Thyroid gland (tissue), 4 donors: ENCODE measurements at regions not wholly inside any gene's neighbourhood (a gene's known extent, or its start where the extent isn't known, plus 50 kb on each side); places are given as distances from the start of the nearest gene placed in this dataset.
"Not testable (repeated sequence)": the region's sequence is repeated elsewhere in the genome, so short reads cannot be mapped to it uniquely, and the experiment has no call there.

Experiments
- DNase-seq, 2 donors: peaks; one replicate each; pipeline ENCODE4 v3.0.0-alpha.2; 2019
- H3K27ac ChIP-seq, 3 donors: fragments of 200-600 bp; sonication (generic); 1 replicate in 2 of 3; 2 replicates in 1 of 3; pipeline ENCODE4 v1.5.1; 2016 to 2019; ENCODE audit warnings: mild to moderate bottlenecking in 1 of 3, moderate library complexity in 1 of 3
- H3K27me3 ChIP-seq: fragments of 200-600 bp; sonication (generic); one replicate; pipeline ENCODE4 v1.5.1; 2019
- H3K36me3 ChIP-seq, 2 donors: fragments of 200-600 bp; sonication (generic); one replicate each; pipeline ENCODE4 v1.5.1; 2016 to 2019
- H3K4me1 ChIP-seq, 2 donors: fragments of 200-600 bp; sonication (generic); one replicate each; pipeline ENCODE4 v1.5.1; 2017 to 2019
- H3K4me3 ChIP-seq, 3 donors: fragments of 200-600 bp; sonication (generic); replicated peaks in 1 of 3; 1 replicate in 2 of 3; 2 replicates in 1 of 3; pipeline ENCODE4 v1.5.1; 2016; ENCODE audit warnings: mild to moderate bottlenecking in 1 of 3
- H3K9me3 ChIP-seq: fragments of 200-600 bp; sonication (generic); one replicate; pipeline ENCODE4 v1.5.1; 2017
- CTCF ChIP-seq, 6 experiments: fragments of 200-600 bp in 3 of 6; fragments of 450-650 bp in 3 of 6; sonication (generic) in 3 of 6; IDR thresholded peaks; one replicate each; pipeline ENCODE4 v1.5.1; 2016 to 2019; ENCODE audit warnings: antibody characterized with exemption in 6 of 6, mild to moderate bottlenecking in 2 of 6, inconsistent platforms in 1 of 6, moderate library complexity in 1 of 6
- POLR2A ChIP-seq, 2 donors: fragments of 450-650 bp; IDR thresholded peaks; one replicate each; pipeline ENCODE4 v1.6.1; 2017; ENCODE audit warnings: antibody characterized with exemption in 2 of 2, mild to moderate bottlenecking in 2 of 2, moderate library complexity in 1 of 2
- WGBS, 2 donors: methylation state at CpG; one replicate each; pipeline ENCODE4 v1.1.5; 2017; 5-methylcytosine and 5-hydroxymethylcytosine counted together
- intact Hi-C: fragments of 100-400 bp; cut with DNase I; formaldehyde crosslinking; loops from one replicate; pipeline ENCODE4 v1.15.1; 2023

DNA sequence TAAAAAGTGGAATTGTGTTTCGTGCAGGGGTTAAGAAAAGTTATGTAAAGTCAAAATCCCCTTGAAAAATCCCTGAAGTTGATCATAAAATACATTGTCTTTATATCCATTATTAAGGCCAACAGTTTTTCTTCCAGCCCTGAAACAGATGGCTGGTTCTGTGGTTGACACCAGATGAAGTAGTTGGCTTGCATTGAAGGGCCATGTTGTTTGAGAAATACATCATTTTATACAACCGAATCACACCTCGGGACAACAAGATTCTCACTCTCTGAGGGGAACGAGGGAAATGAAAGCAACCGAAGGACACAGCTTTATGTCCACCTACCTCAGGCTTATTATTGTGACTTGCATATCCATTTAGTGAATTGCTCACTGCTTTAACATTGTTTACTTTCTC lies 126.0 kb upstream of the MITF start:
- H3K4me1 ChIP-seq: peaks cover 17 to 27% of the 10 kb centered on the region in 2 donors
- WGBS, 2 donors: 50 to 54% methylated on average over 5 of the region's 5 CpGs
- intact Hi-C loops: no loop called here
- no peaks in the 10 kb centered on the region for H3K27me3 ChIP-seq
- H3K27ac ChIP-seq: peak overlapping the region; percentile 13 to 47 (median 33)
- no peaks in the 10 kb centered on the region for H3K36me3 ChIP-seq
- TF ChIP-seq POLR2A (IDR thresholded peaks at IDR 0.05) (no peak), CTCF (IDR thresholded peaks at IDR 0.05) (no peak)
- DNase-seq: no peak
- H3K9me3 ChIP-seq: no peaks in the 10 kb centered on the region
- no peak overlapping the region for H3K4me3 ChIP-seq

DNA sequence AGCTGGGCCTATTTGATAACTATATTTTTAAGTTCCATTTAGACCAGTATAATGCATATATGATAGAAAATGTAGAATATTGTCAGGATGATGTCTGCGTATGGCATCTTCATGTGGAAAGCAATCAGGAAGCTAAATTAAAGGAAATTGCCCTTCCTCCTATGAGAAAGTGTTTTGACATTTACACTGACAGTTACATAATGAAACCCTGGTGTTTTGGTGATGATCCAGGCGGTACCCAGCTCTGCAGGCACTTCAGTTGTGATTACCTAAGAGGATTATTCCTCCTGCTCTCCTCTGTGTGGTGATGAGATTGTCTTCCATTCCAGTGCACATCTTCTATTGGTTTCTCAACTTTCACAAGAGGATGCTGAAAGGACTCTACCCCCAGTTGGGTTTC lies 126.5 kb upstream of the MITF start:
- DNase-seq: no peak
- intact Hi-C loops: no loop called here
- no peaks in the 10 kb centered on the region for H3K36me3 ChIP-seq
- H3K27me3 ChIP-seq: no peaks in the 10 kb centered on the region
- 68 to 74% methylated on average over 2 of the region's 2 CpGs for WGBS, 2 donors
- H3K9me3 ChIP-seq: no peaks in the 10 kb centered on the region
- no peak for TF ChIP-seq POLR2A (IDR thresholded peaks at IDR 0.05)
- TF ChIP-seq CTCF (IDR thresholded peaks at IDR 0.05): no peak
- peaks cover 17 to 25% of the 10 kb centered on the region in 2 donors for H3K4me1 ChIP-seq
- H3K4me3 ChIP-seq: no peak overlapping the region
- H3K27ac ChIP-seq: peak overlapping the region; percentile 13 to 33 (median 27)

DNA sequence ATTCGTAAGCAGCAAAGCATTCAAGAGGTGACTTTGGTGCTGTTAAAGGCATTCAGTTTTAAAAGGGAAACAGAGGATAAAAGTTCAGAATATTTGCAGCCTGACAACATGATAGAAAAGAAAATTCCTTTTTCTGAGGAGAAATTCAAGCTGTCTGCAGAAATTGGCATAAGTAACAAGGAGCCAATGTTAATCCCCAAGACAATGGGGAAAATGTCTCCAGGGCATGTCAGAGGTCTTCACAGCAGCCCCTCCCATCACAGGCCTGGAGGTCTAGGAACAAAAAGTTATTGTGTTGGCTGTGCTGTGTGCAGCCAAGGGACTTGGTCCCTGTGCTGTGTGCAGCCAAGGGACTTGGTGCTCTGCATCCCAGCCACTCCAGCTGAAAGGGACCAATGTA lies 129.7 kb upstream of the MITF start:
- 62 to 72% methylated on average over 1 of the region's 1 CpG for WGBS, 2 donors
- intact Hi-C loops, DNase-seq: not testable (repeated sequence)

GRCh38 chr3:69607466-69608305 lies 131.6 kb upstream of the MITF start:
- no peak for TF ChIP-seq CTCF (IDR thresholded peaks at IDR 0.05)
- no peak for TF ChIP-seq POLR2A (IDR thresholded peaks at IDR 0.05)
- WGBS, 2 donors: 82 to 98% methylated on average over 4 of the region's 4 CpGs
- Histone ChIP-seq H3K27ac (no peak overlapping the region), H3K4me1 (peaks cover 7 to 17% of the 10 kb centered on the region in 2 donors), H3K27me3 (no peaks in the 10 kb centered on the region), H3K36me3 (no peaks in the 10 kb centered on the region), H3K4me3 (no peak overlapping the region), H3K9me3 (no peaks in the 10 kb centered on the region)
- intact Hi-C loops: no loop called here
- DNase-seq: no peak

More for the DNA sequence above, 129.7 kb upstream of the MITF start:
- not testable (repeated sequence) for H3K4me3 ChIP-seq, H3K27me3 ChIP-seq, H3K27ac ChIP-seq, H3K36me3 ChIP-seq, H3K9me3 ChIP-seq
- H3K4me1 ChIP-seq: peaks cover 23 to 30% of the 10 kb centered on the region in 2 donors

GRCh38 chr3:69605867-69606266 lies 133.4 kb upstream of the MITF start:
- peak overlapping the region in 1 of 3 donors; percentile 14 for H3K27ac ChIP-seq
- DNase-seq: no peak
- H3K9me3 ChIP-seq: no peaks in the 10 kb centered on the region
- no peaks in the 10 kb centered on the region for H3K27me3 ChIP-seq
- no peak overlapping the region for H3K4me3 ChIP-seq
- H3K4me1 ChIP-seq: peaks cover 6 to 9% of the 10 kb centered on the region in 2 donors
- intact Hi-C loops: no loop called here
- TF ChIP-seq CTCF (IDR thresholded peaks at IDR 0.05): no peak
- TF ChIP-seq POLR2A (IDR thresholded peaks at IDR 0.05): no peak
- no peaks in the 10 kb centered on the region for H3K36me3 ChIP-seq
- WGBS, 2 donors: 91 to 95% methylated on average over 4 of the region's 4 CpGs
